GM23338 (cell line): ENCODE measurements at regions not wholly inside any gene's neighbourhood (a gene's known extent, or its start where the extent isn't known, plus 50 kb on each side); places are given as distances from the start of the nearest gene placed in this dataset.

Experiments used
- ATAC-seq: fragments of 200-7000 bp; cut with Tn5 transposase; 3 replicates; pipeline ENCODE4 v1.9.1; 2020
- DNase-seq: peaks from one replicate; pipeline ENCODE4 v3.0.0-alpha.2; 2015; ENCODE audit warnings: low spot score
- H2AFZ ChIP-seq: fragments of 200-600 bp; sonication (generic); 2 replicates; pipeline ENCODE4 v1.8.0; 2016; ENCODE audit warnings: antibody characterized with exemption, mild to moderate bottlenecking, moderate library complexity
- H3F3A ChIP-seq: fragments of 200-600 bp; sonication (generic); replicated peaks from 2 replicates; pipeline ENCODE4 v1.8.0; 2017; ENCODE audit warnings: antibody characterized with exemption, mixed run types, low read depth
- H3K27ac ChIP-seq: fragments of 200-600 bp; sonication (generic); 2 replicates; pipeline ENCODE4 v1.6.1; 2016; ENCODE audit warnings: low read depth
- H3K27me3 ChIP-seq: fragments of 200-600 bp; sonication (generic); 2 replicates; pipeline ENCODE4 v1.8.0; 2016; ENCODE audit warnings: mild to moderate bottlenecking, mixed run types, moderate library complexity; ENCODE audit not compliant: insufficient read depth
- H3K36me3 ChIP-seq: fragments of 200-600 bp; sonication (generic); 2 replicates; pipeline ENCODE4 v1.8.0; 2016; ENCODE audit warnings: mild to moderate bottlenecking; ENCODE audit not compliant: insufficient read depth
- H3K4me1 ChIP-seq: fragments of 200-600 bp; sonication (generic); 2 replicates; pipeline ENCODE4 v1.8.0; 2016; ENCODE audit warnings: mild to moderate bottlenecking, moderate library complexity; ENCODE audit not compliant: insufficient read depth
- H3K4me2 ChIP-seq: fragments of 200-600 bp; sonication (generic); 2 replicates; pipeline ENCODE4 v1.7.1; 2017; ENCODE audit warnings: mixed run types
- H3K4me3 ChIP-seq: fragments of 200-600 bp; sonication (generic); 2 replicates; pipeline ENCODE4 v1.6.1; 2016; ENCODE audit warnings: mixed run types
- H3K79me2 ChIP-seq: fragments of 200-600 bp; sonication (generic); replicated peaks from 2 replicates; pipeline ENCODE4 v1.8.0; 2017; ENCODE audit warnings: mild to moderate bottlenecking; ENCODE audit not compliant: insufficient read depth
- H3K9me2 ChIP-seq: fragments of 200-600 bp; sonication (generic); 2 replicates; pipeline ENCODE4 v1.8.0; 2017; ENCODE audit not compliant: insufficient read depth
- H4K20me1 ChIP-seq: fragments of 200-600 bp; sonication (generic); replicated peaks from 2 replicates; pipeline ENCODE4 v1.8.0; 2017; ENCODE audit warnings: mild to moderate bottlenecking; ENCODE audit not compliant: insufficient read depth
- H3K27ac Mint-ChIP-seq: 2 replicates; pipeline ENCODE4 v1.8.0; 2020; ENCODE audit warnings: inconsistent platforms, mild to moderate bottlenecking, moderate library complexity, mixed read lengths
- H3K27me3 Mint-ChIP-seq: 3 replicates; pipeline ENCODE4 v1.8.0; 2022; ENCODE audit warnings: low read depth, mild to moderate bottlenecking, moderate library complexity, mixed read lengths, inconsistent platforms; ENCODE audit not compliant: insufficient read depth, poor library complexity
- H3K36me3 Mint-ChIP-seq: 3 replicates; pipeline ENCODE4 v1.8.0; 2021; ENCODE audit warnings: low read depth, mild to moderate bottlenecking, inconsistent platforms, moderate library complexity, mixed read lengths
- H3K4me1 Mint-ChIP-seq: 3 replicates; pipeline ENCODE4 v1.8.0; 2020; ENCODE audit warnings: mild to moderate bottlenecking, inconsistent platforms, mixed read lengths
- H3K4me3 Mint-ChIP-seq: 3 replicates; pipeline ENCODE4 v1.8.0; 2021; ENCODE audit warnings: moderate library complexity, mild to moderate bottlenecking, inconsistent platforms, mixed read lengths
- H3K9me3 Mint-ChIP-seq: 3 replicates; pipeline ENCODE4 v1.8.0; 2020; ENCODE audit warnings: moderate library complexity, mild to moderate bottlenecking, inconsistent platforms, mixed read lengths
- CREB1 ChIP-seq: fragments of 250-450 bp; sonication (Bioruptor Pico); IDR thresholded peaks from 2 replicates; pipeline ENCODE4 v1.5.0; 2020; ENCODE audit warnings: low read depth, mild to moderate bottlenecking, moderate library complexity
- ETS1 ChIP-seq: IDR thresholded peaks from 2 replicates; pipeline ENCODE4 v1.6.1; 2016; ENCODE audit warnings: antibody characterized with exemption
- EZH2 ChIP-seq: fragments of 200-600 bp; sonication (generic); IDR thresholded peaks from one replicate; pipeline ENCODE4 v1.8.0; 2017; ENCODE audit warnings: antibody characterized with exemption, mild to moderate bottlenecking, low read depth; ENCODE audit not compliant: unreplicated experiment
- EZH2phosphoT487 ChIP-seq: fragments of 200-600 bp; sonication (generic); IDR thresholded peaks from one replicate; pipeline ENCODE4 v1.8.1; 2018; ENCODE audit warnings: antibody characterized with exemption; ENCODE audit not compliant: unreplicated experiment
- JUNB ChIP-seq: IDR thresholded peaks from one replicate; pipeline ENCODE4 v1.6.1; 2016; ENCODE audit warnings: antibody characterized with exemption; ENCODE audit not compliant: unreplicated experiment
- NANOG ChIP-seq: IDR thresholded peaks from 2 replicates; pipeline ENCODE4 v1.6.1; 2016; ENCODE audit warnings: antibody characterized with exemption, borderline replicate concordance
- POLR2AphosphoS5 ChIP-seq: IDR thresholded peaks from 2 replicates; pipeline ENCODE4 v1.6.1; 2016; ENCODE audit warnings: antibody characterized with exemption, low read depth
- REST ChIP-seq: IDR thresholded peaks from one replicate; pipeline ENCODE4 v1.6.1; 2018; ENCODE audit warnings: antibody characterized with exemption; ENCODE audit not compliant: unreplicated experiment
- STAT1 ChIP-seq: IDR thresholded peaks from one replicate; pipeline ENCODE4 v1.6.1; 2016; ENCODE audit warnings: antibody characterized with exemption; ENCODE audit not compliant: unreplicated experiment
- ZNF114 ChIP-seq: fragments of 250-450 bp; sonication (Bioruptor Pico); IDR thresholded peaks from 2 replicates; pipeline ENCODE4 v1.5.0; 2020; ENCODE audit warnings: mild to moderate bottlenecking, moderate library complexity
- ZNF331 ChIP-seq: fragments of 250-450 bp; sonication (Bioruptor Pico); IDR thresholded peaks from 2 replicates; pipeline ENCODE4 v1.5.0; 2020; ENCODE audit warnings: low read depth, mild to moderate bottlenecking, moderate library complexity

GRCh38 chr12:67541625-67541991 is 106.9 kb upstream of the DYRK2 start:
- Histone ChIP-seq H2AFZ (no peak overlapping the region), H3K4me2 (no peak overlapping the region), H3K4me1 (no peaks in the 10 kb centered on the region), H3K27ac (no peak overlapping the region), H3F3A (no peaks in the 10 kb centered on the region), H3K4me3 (no peak overlapping the region), H4K20me1 (no peaks in the 10 kb centered on the region), H3K79me2 (no peaks in the 10 kb centered on the region), H3K27me3 (no peaks in the 10 kb centered on the region), H3K9me2 (peaks cover 7% of the 10 kb centered on the region; the same call in 1 of the 2 replicates), H3K36me3 (no peaks in the 10 kb centered on the region)
- Mint-ChIP-seq H3K4me1 (peaks cover 14% of the 10 kb centered on the region), H3K27me3 (peaks cover 5% of the 10 kb centered on the region), H3K27ac (no peak overlapping the region), H3K9me3 (no peaks in the 10 kb centered on the region), H3K36me3 (no peaks in the 10 kb centered on the region), H3K4me3 (no peak overlapping the region)
- TF ChIP-seq ZNF331 (CRISPR knock-in tag) (no peak), NANOG (no peak), ETS1 (no peak)
- ATAC-seq, result no peak
- no peak for DNase-seq

GRCh38 chr12:67543021-67543770 is 105.3 kb upstream of the DYRK2 start:
- Mint-ChIP-seq H3K36me3 (no peaks in the 10 kb centered on the region), H3K27ac (no peak overlapping the region), H3K4me1 (peaks cover 6% of the 10 kb centered on the region), H3K4me3 (no peak overlapping the region), H3K9me3 (no peaks in the 10 kb centered on the region), H3K27me3 (peaks cover 2% of the 10 kb centered on the region)
- Histone ChIP-seq H2AFZ (no peak overlapping the region), H3K4me2 (no peak overlapping the region), H4K20me1 (no peaks in the 10 kb centered on the region), H3K27ac (no peak overlapping the region), H3K4me1 (no peaks in the 10 kb centered on the region), H3K9me2 (peaks cover 7% of the 10 kb centered on the region; the same call in 1 of the 2 replicates), H3K4me3 (no peak overlapping the region), H3F3A (no peaks in the 10 kb centered on the region), H3K27me3 (no peaks in the 10 kb centered on the region), H3K36me3 (no peaks in the 10 kb centered on the region), H3K79me2 (no peaks in the 10 kb centered on the region)
- no peak for DNase-seq
- no peak for ATAC-seq
- no peak for TF ChIP-seq REST
- TF ChIP-seq POLR2AphosphoS5, result no peak
- TF ChIP-seq EZH2phosphoT487, result no peak
- TF ChIP-seq EZH2, result no peak
- TF ChIP-seq ETS1, result no peak
- no peak for TF ChIP-seq CREB1
- TF ChIP-seq ZNF114 (CRISPR knock-in tag), result no peak
- no peak for TF ChIP-seq NANOG
- TF ChIP-seq JUNB, result no peak
- TF ChIP-seq STAT1, result no peak
